ENCODE measurements at regions not wholly inside any gene's neighbourhood (a gene's known extent, or its start where the extent isn't known, plus 50 kb on each side); places are given as distances from the start of the nearest gene placed in this dataset.

DNA sequence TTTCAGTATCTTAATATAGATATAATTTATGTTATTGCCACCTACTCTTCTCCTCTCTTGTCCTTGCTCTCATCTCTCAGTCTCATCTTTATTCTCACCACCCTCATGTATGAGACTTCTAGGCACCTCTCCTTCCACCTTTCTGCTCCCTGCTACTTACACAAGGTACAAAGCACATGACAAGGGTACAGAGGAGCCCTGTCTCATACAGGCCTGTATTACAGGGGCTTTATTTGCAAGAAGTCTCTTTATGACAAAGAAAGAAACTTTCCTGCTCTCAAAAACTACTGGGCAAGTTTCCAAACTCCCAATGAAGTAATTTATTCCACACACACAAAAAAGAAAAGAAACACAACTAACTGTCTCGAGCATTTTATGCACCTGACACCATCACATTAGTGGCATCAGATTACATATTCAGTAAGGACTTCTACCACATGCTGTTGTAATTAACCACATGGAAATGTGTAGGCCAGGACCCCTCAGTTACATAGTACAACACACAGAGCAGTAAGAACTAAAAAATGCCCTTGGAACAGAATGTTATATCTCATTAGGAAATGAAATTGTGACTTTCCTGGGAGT is 253.1 kb downstream of the FZD1 start:
- TF ChIP-seq POLR2AphosphoS5 (IDR thresholded peaks at IDR 0.05; ENCODE audit: low read depth, low read length) (no peak), TAF1 (IDR thresholded peaks at IDR 0.05; ENCODE audit: borderline replicate concordance, low read depth, low read length) (no peak), POLR2A (IDR thresholded peaks at IDR 0.05; ENCODE audit: low read depth, low read length) (no peak)
- DNase-seq (ENCODE audit: insufficient read length) (no peak), FAIRE-seq (no peak)

DNA sequence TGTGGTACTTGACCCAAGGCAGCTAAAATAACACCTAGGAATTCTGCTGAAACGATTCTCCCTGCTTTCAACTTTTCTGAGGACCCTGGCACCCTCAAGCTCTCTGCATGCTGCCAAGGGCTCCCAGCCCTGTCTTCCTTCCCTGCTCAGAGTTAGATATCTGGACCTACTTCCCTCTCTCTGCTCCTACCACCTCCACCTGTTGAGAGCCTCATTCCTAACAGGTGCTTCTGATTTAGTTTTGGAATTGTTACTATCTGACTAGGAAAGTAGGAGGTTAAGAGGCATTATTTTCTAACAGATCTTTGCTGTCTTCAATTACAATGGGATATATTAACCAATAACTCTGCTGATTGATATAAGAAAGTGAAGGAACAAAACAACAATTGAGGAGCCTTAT is 253.8 kb downstream of the FZD1 start:
- TF ChIP-seq POLR2AphosphoS5 (IDR thresholded peaks at IDR 0.05; ENCODE audit: low read depth, low read length): no peak
- no peak for TF ChIP-seq TAF1 (IDR thresholded peaks at IDR 0.05; ENCODE audit: borderline replicate concordance, low read depth, low read length)
- no peak for TF ChIP-seq POLR2A (IDR thresholded peaks at IDR 0.05; ENCODE audit: low read depth, low read length)
- DNase-seq (ENCODE audit: insufficient read length): no peak
- FAIRE-seq: no peak

DNA sequence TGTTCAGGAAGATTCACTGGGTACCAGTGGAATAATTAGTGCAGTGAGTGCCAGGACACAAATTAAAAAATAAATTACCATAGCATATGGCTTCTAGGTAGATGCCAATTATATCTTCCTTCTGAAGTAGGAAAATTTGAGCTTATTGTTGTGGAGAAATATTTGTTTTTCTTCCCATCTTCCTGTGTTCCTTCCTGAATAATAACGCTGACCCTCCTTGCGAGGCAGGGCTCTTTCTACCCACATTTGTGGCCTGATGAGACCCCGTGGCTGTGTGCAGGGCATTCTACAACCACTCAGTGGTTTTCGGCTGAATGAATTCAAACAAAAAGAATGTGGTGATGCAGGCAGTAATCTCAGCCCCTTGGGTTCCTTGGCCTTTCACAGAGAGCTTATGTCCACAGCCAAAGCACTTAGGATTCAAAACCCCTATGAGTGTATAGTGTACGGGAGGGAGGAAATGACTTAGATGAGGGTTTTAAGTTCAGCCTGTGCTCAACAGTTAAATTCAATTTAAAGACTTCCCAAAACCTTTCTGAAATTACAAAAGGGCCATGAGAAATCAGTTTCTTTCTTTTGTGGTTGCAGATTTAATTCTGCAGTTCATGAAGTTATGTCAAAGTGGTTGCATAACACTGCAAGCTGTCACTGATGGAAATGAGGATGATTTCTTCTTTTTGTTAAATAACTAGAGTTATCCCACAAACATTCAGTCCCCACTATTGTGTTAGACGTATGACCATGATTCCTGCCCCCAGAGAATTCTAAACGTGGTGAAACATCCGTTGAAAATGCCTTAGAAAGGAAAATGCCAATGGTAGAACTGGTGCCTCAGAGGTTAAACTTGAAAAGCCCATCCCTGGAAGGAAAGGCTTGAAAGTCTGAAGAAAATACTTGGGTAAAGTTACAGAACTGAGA is 255.3 kb downstream of the FZD1 start:
- no peak for DNase-seq (ENCODE audit: insufficient read length)
- no peak for FAIRE-seq
- no peak for TF ChIP-seq POLR2A (IDR thresholded peaks at IDR 0.05; ENCODE audit: low read depth, low read length)
- TF ChIP-seq POLR2AphosphoS5 (IDR thresholded peaks at IDR 0.05; ENCODE audit: low read depth, low read length): no peak
- TF ChIP-seq TAF1 (IDR thresholded peaks at IDR 0.05; ENCODE audit: borderline replicate concordance, low read depth, low read length): no peak

DNA sequence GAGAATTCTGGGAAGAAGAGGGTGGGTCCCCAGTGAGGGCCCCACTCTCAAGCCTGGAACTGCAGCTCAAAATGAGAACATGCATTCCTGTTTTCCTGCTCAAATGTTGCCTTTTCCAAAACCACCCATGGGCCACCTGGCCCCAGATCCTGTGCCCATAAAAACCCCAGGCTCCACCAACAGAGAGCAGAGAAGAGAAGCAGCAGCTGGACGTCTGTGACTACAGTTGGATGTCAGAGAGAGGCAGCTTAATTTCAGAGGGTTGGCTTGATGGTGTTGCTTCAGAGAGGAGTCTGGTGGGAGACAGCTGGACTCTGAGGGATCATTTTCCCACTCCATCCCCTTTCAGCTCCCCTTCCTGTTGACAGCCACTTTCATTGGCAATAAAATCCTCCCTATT is 256.4 kb downstream of the FZD1 start:
- FAIRE-seq (no peak), DNase-seq (ENCODE audit: insufficient read length) (no peak)
- TF ChIP-seq POLR2A (IDR thresholded peaks at IDR 0.05; ENCODE audit: low read depth, low read length) (no peak), POLR2AphosphoS5 (IDR thresholded peaks at IDR 0.05; ENCODE audit: low read depth, low read length) (no peak), TAF1 (IDR thresholded peaks at IDR 0.05; ENCODE audit: borderline replicate concordance, low read depth, low read length) (no peak)

DNA sequence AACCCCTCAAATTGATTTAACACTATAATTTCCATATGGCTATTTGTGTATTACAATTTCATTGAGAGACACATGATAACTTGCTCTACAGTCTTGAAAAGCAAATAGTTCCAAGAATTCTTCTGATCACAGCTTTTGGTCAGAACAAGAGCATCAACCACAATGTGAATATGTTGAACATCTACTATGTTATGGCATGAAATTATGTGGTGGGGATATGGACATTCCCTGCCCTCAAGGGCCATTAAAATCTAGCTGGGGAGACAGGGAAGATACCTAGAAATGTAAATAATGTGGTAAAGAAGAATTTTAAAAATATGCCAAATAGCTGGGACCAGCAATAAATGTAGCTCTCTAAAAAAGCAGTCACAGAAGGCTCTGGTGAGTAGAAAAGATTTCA is 262.2 kb downstream of the FZD1 start:
- TF ChIP-seq TAF1 (IDR thresholded peaks at IDR 0.05; ENCODE audit: borderline replicate concordance, low read depth, low read length) (no peak), POLR2A (IDR thresholded peaks at IDR 0.05; ENCODE audit: low read depth, low read length) (no peak)
- FAIRE-seq: no peak
- no peak for DNase-seq (ENCODE audit: insufficient read length)

DNA sequence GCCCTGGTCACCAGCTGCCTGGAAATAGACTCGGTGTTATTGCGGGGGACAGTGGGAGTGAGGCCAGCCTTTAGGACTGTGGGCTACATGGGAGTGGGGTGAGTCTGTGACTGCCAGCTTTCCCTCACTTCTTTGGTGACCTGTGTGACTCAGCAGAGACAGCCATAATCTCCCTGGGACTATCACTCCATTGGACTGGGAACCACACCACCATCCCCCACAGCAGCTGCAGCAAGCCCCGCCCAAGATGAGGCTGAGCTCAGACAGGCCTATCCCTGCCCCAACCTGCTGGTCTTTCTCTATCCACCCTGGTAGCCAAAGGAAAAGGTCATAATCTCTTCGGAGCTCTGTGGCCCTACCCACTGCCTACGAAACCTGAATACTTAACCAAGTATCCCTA is 263.2 kb downstream of the FZD1 start:
- FAIRE-seq (no peak), DNase-seq (ENCODE audit: insufficient read length) (no peak)
- TF ChIP-seq TAF1 (IDR thresholded peaks at IDR 0.05; ENCODE audit: borderline replicate concordance, low read depth, low read length) (no peak), POLR2AphosphoS5 (IDR thresholded peaks at IDR 0.05; ENCODE audit: low read depth, low read length) (no peak), POLR2A (IDR thresholded peaks at IDR 0.05; ENCODE audit: low read depth, low read length) (no peak)

DNA sequence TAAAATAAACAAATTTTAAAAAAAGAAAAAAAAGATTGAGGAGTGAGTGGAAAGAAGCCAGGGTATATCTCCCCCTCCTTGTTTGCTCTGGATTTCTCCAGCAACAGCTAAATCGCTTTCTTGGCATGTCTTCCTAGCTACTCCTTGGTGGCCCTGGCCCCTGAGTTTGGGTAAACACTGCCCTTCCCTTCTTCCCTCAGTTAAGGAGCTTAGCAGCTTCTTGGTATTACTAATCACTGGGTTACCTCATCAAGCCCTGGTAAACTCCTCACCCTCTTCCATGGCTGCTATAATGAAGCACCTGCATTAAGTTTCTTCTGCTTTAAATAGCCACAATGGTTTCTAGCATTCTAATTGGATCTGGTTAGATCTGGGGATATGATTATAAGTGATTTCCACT is 269.8 kb downstream of the FZD1 start:
- TF ChIP-seq POLR2A (IDR thresholded peaks at IDR 0.05; ENCODE audit: low read depth, low read length) (no peak), TAF1 (IDR thresholded peaks at IDR 0.05; ENCODE audit: borderline replicate concordance, low read depth, low read length) (no peak), POLR2AphosphoS5 (IDR thresholded peaks at IDR 0.05; ENCODE audit: low read depth, low read length) (no peak)
- FAIRE-seq: no peak
- no peak for DNase-seq (ENCODE audit: insufficient read length)

DNA sequence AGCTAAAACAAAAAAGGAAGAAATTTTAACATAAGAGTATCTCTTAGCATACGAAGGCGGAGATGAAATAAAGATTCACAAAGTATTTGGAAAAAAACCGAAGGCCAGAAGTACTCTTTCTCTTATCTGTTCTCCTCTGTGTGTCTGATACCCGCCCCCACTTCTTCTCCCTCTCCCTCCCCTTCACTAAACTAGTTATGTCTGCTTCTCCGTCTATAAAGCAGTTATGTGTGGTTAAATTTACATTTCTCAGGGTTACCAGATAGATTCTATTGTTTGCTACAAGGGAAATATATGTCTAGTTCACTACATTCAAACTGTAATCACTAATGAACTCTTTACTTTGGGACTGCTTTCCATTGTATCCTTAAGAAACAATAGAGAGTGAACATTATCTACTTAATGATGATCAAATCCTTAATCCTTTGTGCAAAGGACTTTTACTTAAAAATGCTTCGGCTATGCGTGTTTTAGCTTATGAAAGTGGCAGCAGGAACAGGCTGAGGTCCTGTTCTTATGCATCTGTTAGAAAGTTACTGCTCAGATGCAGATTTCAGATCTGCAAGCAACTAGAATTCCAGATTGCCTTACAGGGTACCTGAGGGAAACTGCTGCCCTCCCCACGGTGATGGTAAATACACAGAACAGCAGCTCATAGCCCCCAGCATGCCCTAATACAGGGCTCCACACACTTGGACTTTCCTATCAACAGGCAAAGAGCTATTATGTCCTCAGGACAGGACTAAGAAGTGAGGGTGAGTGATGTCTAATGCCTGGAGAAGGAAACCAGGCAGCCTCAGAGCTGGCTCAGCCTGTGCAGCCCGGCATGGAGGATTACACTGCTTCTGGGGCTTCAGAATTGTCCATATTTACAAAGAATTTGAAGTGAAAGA is 273.3 kb downstream of the FZD1 start:
- FAIRE-seq (no peak), DNase-seq (ENCODE audit: insufficient read length) (no peak)
- TF ChIP-seq POLR2A (IDR thresholded peaks at IDR 0.05; ENCODE audit: low read depth, low read length) (no peak), TAF1 (IDR thresholded peaks at IDR 0.05; ENCODE audit: borderline replicate concordance, low read depth, low read length) (no peak), POLR2AphosphoS5 (IDR thresholded peaks at IDR 0.05; ENCODE audit: low read depth, low read length) (no peak)

DNA sequence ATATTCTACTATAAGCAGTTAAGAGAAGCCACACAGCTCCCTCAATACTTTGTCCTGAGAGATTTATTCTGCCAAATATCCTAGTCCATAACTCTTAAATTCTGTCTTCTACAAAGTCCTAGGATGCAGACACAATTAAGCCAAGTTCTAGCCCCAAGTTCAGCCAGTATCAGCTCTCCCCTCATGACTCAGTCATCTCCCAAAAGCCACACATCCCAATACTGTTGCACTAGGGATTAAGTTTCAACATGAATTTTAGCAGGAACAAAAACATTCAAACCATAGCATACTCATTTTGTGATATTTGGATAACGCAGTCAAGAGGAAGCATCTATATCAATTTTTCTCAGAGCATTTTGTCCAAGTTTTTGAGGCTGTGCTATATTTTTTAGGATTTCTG is 277.4 kb downstream of the FZD1 start:
- FAIRE-seq: no peak
- DNase-seq (ENCODE audit: insufficient read length): no peak
- TF ChIP-seq POLR2A (IDR thresholded peaks at IDR 0.05; ENCODE audit: low read depth, low read length) (no peak), TAF1 (IDR thresholded peaks at IDR 0.05; ENCODE audit: borderline replicate concordance, low read depth, low read length) (no peak), POLR2AphosphoS5 (IDR thresholded peaks at IDR 0.05; ENCODE audit: low read depth, low read length) (no peak)

DNA sequence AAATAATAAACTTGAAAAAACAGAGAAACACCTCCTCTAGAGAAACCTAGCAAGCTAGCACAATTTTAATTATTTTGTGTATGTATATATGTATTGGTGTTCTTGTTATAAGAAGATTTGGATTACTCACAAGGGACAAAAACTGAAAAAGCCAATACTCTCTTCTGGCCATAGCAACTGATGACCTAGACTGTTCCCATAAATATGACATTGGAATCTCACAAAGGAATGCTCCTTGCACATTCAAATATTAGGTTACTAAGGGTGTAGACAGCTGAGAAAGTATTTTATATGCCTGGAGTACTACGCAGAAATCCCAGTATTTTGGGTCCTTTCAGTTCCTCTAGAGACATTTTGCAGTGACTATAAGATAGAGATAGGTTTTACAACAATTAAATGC is 279.4 kb downstream of the FZD1 start:
- TF ChIP-seq POLR2AphosphoS5 (IDR thresholded peaks at IDR 0.05; ENCODE audit: low read depth, low read length) (no peak), POLR2A (IDR thresholded peaks at IDR 0.05; ENCODE audit: low read depth, low read length) (no peak), TAF1 (IDR thresholded peaks at IDR 0.05; ENCODE audit: borderline replicate concordance, low read depth, low read length) (no peak)
- FAIRE-seq (no peak), DNase-seq (ENCODE audit: insufficient read length) (no peak)

DNA sequence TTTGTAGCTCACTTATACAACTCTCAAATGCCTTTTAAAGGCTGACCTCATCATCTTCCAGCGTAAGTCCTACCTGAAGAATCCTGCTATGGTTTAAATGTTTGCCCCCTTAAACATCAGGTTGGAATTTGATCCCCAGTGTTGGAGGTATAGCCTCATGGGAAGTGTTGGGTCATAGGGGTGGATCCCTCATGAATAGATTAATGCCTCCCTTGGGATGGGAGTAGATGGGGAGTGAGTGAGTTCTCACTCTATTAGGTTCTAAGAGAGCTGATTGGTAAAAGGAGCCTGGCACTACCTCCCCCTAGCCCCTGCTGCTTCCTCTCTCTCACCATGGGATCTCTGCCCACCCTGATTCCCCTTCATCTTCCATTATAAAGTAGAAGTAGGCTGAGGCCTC is 285.6 kb downstream of the FZD1 start:
- DNase-seq (ENCODE audit: insufficient read length): no peak
- TF ChIP-seq POLR2A (IDR thresholded peaks at IDR 0.05; ENCODE audit: low read depth, low read length) (no peak), TAF1 (IDR thresholded peaks at IDR 0.05; ENCODE audit: borderline replicate concordance, low read depth, low read length) (no peak), POLR2AphosphoS5 (IDR thresholded peaks at IDR 0.05; ENCODE audit: low read depth, low read length) (no peak)
- no peak for FAIRE-seq

Data from GM12892 (cell line).